Sigmoid colon (tissue), 6 donors: ENCODE measurements at regions not wholly inside any gene's neighbourhood (a gene's known extent, or its start where the extent isn't known, plus 50 kb on each side); places are given as distances from the start of the nearest gene placed in this dataset.

ENCODE experiments used
- DNase-seq: peaks from one replicate; pipeline ENCODE4 v3.0.0-alpha.2; 2019
- H3K27ac ChIP-seq, 4 donors: fragments of 200-600 bp; sonication (generic); one replicate each; pipeline ENCODE4 v1.5.1; 2016 to 2019; ENCODE audit warnings: mild to moderate bottlenecking in 1 of 4
- H3K27me3 ChIP-seq, 3 donors: fragments of 200-600 bp; sonication (generic); one replicate each; pipeline ENCODE4 v1.5.1; 2019; ENCODE audit warnings: mild to moderate bottlenecking in 1 of 3
- H3K36me3 ChIP-seq, 4 donors: fragments of 200-600 bp; sonication (generic); one replicate each; pipeline ENCODE4 v1.5.1; 2016 to 2019
- H3K4me1 ChIP-seq, 4 donors: fragments of 200-600 bp; sonication (generic); one replicate each; pipeline ENCODE4 v1.5.1; 2017 to 2019
- H3K4me3 ChIP-seq, 4 donors: fragments of 200-600 bp; sonication (generic); one replicate each; pipeline ENCODE4 v1.5.1; 2017 to 2019; ENCODE audit warnings: mild to moderate bottlenecking in 2 of 4, moderate library complexity in 1 of 4
- H3K9me3 ChIP-seq, 4 donors: fragments of 200-600 bp in 3 of 4; sonication (generic) in 3 of 4; one replicate each; pipeline versions ENCODE4 v1.5.1 to v1.6.1; 2013 to 2019
- CTCF ChIP-seq, 4 experiments: fragments of 450-650 bp in 3 of 4; fragments of 200-600 bp in 1 of 4; IDR thresholded peaks; one replicate each; pipeline ENCODE4 v1.5.1; 2016 to 2019; ENCODE audit warnings: antibody characterized with exemption in 4 of 4, mild to moderate bottlenecking in 3 of 4, moderate library complexity in 2 of 4
- EP300 ChIP-seq, 4 donors: sonication (generic); formaldehyde crosslinking; IDR thresholded peaks; one replicate each; pipeline ENCODE4 v1.6.1; 2017; ENCODE audit warnings: antibody characterized with exemption in 4 of 4
- POLR2A ChIP-seq, 2 donors: fragments of 450-650 bp; IDR thresholded peaks; one replicate each; pipeline ENCODE4 v1.6.1; 2016; ENCODE audit warnings: antibody characterized with exemption in 2 of 2, mild to moderate bottlenecking in 2 of 2, moderate library complexity in 2 of 2
- POLR2AphosphoS5 ChIP-seq, 4 donors: sonication (generic); formaldehyde crosslinking; IDR thresholded peaks; one replicate each; pipeline ENCODE4 v1.6.1; 2017; ENCODE audit warnings: antibody characterized with exemption in 4 of 4
- WGBS, 2 donors: extraction: QIAGEN DNeasy Blood & Tissue Kit; methylation state at CpG; one replicate each; pipeline ENCODE4 v1.1.7; 2013; 5-methylcytosine and 5-hydroxymethylcytosine counted together
- intact Hi-C: fragments of 100-400 bp; cut with DNase I; formaldehyde crosslinking; loops from one replicate; pipeline ENCODE4 v1.15.1; 2023
- donor health status: healthy with polysubstance abuse.
- donor health status: healthy.

GRCh38 chr2:173663353-173663752, 301.8 kb downstream of the SP3 start:
- H3K27ac ChIP-seq, result no peak overlapping the region
- no peak overlapping the region for H3K4me3 ChIP-seq
- H3K4me1 ChIP-seq, result peaks cover 0 to 4% (median under 1%) of the 10 kb centered on the region in 4 donors
- TF ChIP-seq POLR2A (IDR thresholded peaks at IDR 0.05) (no peak), CTCF (IDR thresholded peaks at IDR 0.05) (no peak), POLR2AphosphoS5 (IDR thresholded peaks at IDR 0.05) (no peak), EP300 (IDR thresholded peaks at IDR 0.05) (no peak)
- no peak for DNase-seq
- no peaks in the 10 kb centered on the region for H3K27me3 ChIP-seq
- no peaks in the 10 kb centered on the region for H3K36me3 ChIP-seq
- H3K9me3 ChIP-seq, result no peaks in the 10 kb centered on the region
- WGBS, 2 donors, result 91% methylated on average over 4 of the region's 4 CpGs
- intact Hi-C loops, result no loop called here

- no peak for TF ChIP-seq CTCF (IDR thresholded peaks at IDR 0.05)
- no peak for TF ChIP-seq EP300 (IDR thresholded peaks at IDR 0.05)
- TF ChIP-seq POLR2A (IDR thresholded peaks at IDR 0.05), result no peak
- TF ChIP-seq POLR2AphosphoS5 (IDR thresholded peaks at IDR 0.05), result no peak
- H3K4me1 ChIP-seq, result no peaks in the 10 kb centered on the region
- DNase-seq, result no peak
- H3K27ac ChIP-seq, result no peak overlapping the region
- WGBS, 2 donors, result 92 to 94% methylated on average over 5 of the region's 5 CpGs
- no peaks in the 10 kb centered on the region for H3K36me3 ChIP-seq
- H3K9me3 ChIP-seq, result no peaks in the 10 kb centered on the region
- intact Hi-C loops, result no loop called here
- H3K4me3 ChIP-seq, result no peak overlapping the region
- no peaks in the 10 kb centered on the region for H3K27me3 ChIP-seq
Observed at GRCh38 chr2:173663835-173664512, 301.2 kb downstream of the SP3 start.

GRCh38 chr2:173664513-173664910, 300.7 kb downstream of the SP3 start:
- 89 to 93% methylated on average over 6 of the region's 6 CpGs for WGBS, 2 donors
- intact Hi-C loops, result no loop called here

GRCh38 chr2:173666171-173666888, 298.8 kb downstream of the SP3 start:
- H3K27me3 ChIP-seq, result no peaks in the 10 kb centered on the region
- H3K36me3 ChIP-seq, result no peaks in the 10 kb centered on the region
- no peak overlapping the region for H3K27ac ChIP-seq
- 75 to 76% methylated on average over 8 of the region's 8 CpGs for WGBS, 2 donors
- no peak overlapping the region for H3K4me3 ChIP-seq
- intact Hi-C loops, result no loop called here
- H3K4me1 ChIP-seq, result no peaks in the 10 kb centered on the region
- no peak for TF ChIP-seq CTCF (IDR thresholded peaks at IDR 0.05)
- no peak for TF ChIP-seq EP300 (IDR thresholded peaks at IDR 0.05)
- no peak for TF ChIP-seq POLR2AphosphoS5 (IDR thresholded peaks at IDR 0.05)
- no peak for TF ChIP-seq POLR2A (IDR thresholded peaks at IDR 0.05)
- H3K9me3 ChIP-seq, result no peaks in the 10 kb centered on the region
- no peak for DNase-seq

More at GRCh38 chr2:173664513-173664910, 300.7 kb downstream of the SP3 start:
- no peak for DNase-seq
- Histone ChIP-seq H3K4me3 (no peak overlapping the region), H3K4me1 (no peaks in the 10 kb centered on the region), H3K27ac (no peak overlapping the region), H3K9me3 (no peaks in the 10 kb centered on the region), H3K27me3 (no peaks in the 10 kb centered on the region), H3K36me3 (no peaks in the 10 kb centered on the region)
- TF ChIP-seq POLR2A (IDR thresholded peaks at IDR 0.05) (no peak), EP300 (IDR thresholded peaks at IDR 0.05) (no peak), POLR2AphosphoS5 (IDR thresholded peaks at IDR 0.05) (no peak), CTCF (IDR thresholded peaks at IDR 0.05) (no peak)
